ENCODE measurements at regions not wholly inside any gene's neighbourhood (a gene's known extent, or its start where the extent isn't known, plus 50 kb on each side); places are given as distances from the start of the nearest gene placed in this dataset.

DNA sequence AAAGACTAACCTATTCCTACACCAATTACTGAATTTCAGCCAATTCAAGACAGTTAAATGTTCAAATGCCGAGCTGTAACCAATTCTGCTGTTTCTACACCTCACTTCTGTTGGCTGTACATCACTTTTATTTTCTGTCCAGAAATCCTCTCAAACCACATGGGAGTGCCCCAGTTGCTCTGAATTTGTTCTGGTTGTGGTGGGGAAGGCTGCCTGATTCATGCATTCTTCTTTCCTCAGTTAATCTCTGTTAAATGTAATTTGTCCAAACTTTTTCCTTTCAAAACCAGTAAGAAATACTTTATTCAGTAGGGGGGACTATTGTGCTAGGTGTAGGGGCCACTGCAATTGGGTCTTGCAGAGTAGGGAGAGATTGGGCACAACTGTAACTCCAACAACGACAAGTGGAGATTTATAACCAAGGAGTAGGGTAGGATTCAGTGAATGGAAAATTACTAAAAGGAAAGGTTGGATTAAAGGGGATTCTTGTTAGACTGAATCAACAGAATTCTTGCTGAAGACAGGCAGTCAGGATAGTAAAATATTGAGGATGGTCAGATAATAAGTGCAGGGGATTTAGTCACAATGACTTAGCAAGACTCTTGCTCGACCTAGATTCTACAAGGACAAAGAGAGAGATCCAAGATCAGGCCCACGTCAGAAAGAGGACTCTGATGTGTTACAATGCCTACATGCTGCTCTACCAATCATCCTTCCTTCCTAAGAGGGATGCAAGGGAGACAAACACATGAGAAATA lies 593.5 kb upstream of the FAT3 start:
- TF ChIP-seq POLR2AphosphoS5 (IDR thresholded peaks at IDR 0.05; ENCODE audit: low read depth, low read length), result no peak
- TF ChIP-seq, protein P1, sequence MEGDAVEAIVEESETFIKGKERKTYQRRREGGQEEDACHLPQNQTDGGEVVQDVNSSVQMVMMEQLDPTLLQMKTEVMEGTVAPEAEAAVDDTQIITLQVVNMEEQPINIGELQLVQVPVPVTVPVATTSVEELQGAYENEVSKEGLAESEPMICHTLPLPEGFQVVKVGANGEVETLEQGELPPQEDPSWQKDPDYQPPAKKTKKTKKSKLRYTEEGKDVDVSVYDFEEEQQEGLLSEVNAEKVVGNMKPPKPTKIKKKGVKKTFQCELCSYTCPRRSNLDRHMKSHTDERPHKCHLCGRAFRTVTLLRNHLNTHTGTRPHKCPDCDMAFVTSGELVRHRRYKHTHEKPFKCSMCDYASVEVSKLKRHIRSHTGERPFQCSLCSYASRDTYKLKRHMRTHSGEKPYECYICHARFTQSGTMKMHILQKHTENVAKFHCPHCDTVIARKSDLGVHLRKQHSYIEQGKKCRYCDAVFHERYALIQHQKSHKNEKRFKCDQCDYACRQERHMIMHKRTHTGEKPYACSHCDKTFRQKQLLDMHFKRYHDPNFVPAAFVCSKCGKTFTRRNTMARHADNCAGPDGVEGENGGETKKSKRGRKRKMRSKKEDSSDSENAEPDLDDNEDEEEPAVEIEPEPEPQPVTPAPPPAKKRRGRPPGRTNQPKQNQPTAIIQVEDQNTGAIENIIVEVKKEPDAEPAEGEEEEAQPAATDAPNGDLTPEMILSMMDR (IDR thresholded peaks at IDR 0.05), result no peak
- no peak for TF ChIP-seq SIN3A (IDR thresholded peaks at IDR 0.05; ENCODE audit: borderline replicate concordance, insufficient read depth, low read depth, low read length)
- TF ChIP-seq, protein P2, sequence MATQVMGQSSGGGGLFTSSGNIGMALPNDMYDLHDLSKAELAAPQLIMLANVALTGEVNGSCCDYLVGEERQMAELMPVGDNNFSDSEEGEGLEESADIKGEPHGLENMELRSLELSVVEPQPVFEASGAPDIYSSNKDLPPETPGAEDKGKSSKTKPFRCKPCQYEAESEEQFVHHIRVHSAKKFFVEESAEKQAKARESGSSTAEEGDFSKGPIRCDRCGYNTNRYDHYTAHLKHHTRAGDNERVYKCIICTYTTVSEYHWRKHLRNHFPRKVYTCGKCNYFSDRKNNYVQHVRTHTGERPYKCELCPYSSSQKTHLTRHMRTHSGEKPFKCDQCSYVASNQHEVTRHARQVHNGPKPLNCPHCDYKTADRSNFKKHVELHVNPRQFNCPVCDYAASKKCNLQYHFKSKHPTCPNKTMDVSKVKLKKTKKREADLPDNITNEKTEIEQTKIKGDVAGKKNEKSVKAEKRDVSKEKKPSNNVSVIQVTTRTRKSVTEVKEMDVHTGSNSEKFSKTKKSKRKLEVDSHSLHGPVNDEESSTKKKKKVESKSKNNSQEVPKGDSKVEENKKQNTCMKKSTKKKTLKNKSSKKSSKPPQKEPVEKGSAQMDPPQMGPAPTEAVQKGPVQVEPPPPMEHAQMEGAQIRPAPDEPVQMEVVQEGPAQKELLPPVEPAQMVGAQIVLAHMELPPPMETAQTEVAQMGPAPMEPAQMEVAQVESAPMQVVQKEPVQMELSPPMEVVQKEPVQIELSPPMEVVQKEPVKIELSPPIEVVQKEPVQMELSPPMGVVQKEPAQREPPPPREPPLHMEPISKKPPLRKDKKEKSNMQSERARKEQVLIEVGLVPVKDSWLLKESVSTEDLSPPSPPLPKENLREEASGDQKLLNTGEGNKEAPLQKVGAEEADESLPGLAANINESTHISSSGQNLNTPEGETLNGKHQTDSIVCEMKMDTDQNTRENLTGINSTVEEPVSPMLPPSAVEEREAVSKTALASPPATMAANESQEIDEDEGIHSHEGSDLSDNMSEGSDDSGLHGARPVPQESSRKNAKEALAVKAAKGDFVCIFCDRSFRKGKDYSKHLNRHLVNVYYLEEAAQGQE (IDR thresholded peaks at IDR 0.05; ENCODE audit: insufficient read depth in 1 of 2, low read depth in 2 of 2, low read length in 1 of 2), result no peak
- TF ChIP-seq TCF7L2 (IDR thresholded peaks at IDR 0.05; ENCODE audit: low read depth, low read length), result no peak
